ENCODE measurements at regions not wholly inside any gene's neighbourhood (a gene's known extent, or its start where the extent isn't known, plus 50 kb on each side); places are given as distances from the start of the nearest gene placed in this dataset.

DNA sequence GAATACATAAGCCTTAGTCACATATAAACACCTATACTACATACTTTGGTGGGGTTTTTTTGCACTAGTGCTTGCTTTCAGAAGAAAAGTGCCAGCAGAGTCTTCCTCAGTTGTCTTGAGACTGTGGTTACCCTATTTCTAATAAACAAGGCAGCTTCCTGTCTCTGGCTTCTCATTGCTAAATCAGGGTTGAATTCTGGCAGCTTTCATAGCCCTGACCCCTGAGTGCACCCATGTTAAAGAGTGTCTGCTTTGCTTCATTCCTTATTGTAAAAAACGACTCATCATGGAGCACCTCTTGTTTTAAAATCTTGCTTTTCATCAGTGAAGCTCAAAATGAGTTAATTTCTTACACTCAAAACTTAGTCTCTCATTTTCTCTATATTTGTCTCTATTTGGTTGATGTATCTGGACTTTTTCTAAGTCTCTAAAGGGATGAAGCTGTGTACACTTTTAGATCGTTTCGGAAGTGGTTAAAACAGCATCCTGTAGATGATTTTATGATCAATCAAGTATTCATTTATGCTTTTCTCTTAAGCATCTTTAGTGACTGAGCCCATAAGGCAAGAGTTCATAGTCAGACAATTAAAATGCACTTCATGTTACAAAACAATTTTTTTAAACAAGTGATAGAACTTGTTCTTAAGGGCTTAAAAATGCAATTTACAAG is 72.1 kb downstream of the KLF12 start:
- CTCF ChIA-PET: interaction anchor here (1.3 kb wide), 1 partner anchor 21 kb away, joined by 6 read pairs; no protein-coding TSS in a partner anchor
- H3K4me1 Mint-ChIP-seq: peaks cover 4% of the 10 kb centered on the region
- no peak for TF ChIP-seq ZNF219 (CRISPR knock-in tag; IDR thresholded peaks at IDR 0.05; ENCODE audit: borderline replicate concordance)
- TF ChIP-seq, protein P1, sequence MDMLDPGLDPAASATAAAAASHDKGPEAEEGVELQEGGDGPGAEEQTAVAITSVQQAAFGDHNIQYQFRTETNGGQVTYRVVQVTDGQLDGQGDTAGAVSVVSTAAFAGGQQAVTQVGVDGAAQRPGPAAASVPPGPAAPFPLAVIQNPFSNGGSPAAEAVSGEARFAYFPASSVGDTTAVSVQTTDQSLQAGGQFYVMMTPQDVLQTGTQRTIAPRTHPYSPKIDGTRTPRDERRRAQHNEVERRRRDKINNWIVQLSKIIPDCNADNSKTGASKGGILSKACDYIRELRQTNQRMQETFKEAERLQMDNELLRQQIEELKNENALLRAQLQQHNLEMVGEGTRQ (CRISPR knock-in tag; IDR thresholded peaks at IDR 0.05): no peak
- no peak for TF ChIP-seq ZNF396 (CRISPR knock-in tag; IDR thresholded peaks at IDR 0.05; ENCODE audit: borderline replicate concordance)
- TF ChIP-seq, protein P2, sequence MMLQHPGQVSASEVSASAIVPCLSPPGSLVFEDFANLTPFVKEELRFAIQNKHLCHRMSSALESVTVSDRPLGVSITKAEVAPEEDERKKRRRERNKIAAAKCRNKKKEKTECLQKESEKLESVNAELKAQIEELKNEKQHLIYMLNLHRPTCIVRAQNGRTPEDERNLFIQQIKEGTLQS (CRISPR knock-in tag; conservative IDR thresholded peaks at IDR 0.05): no peak
- TF ChIP-seq HMGA2 (CRISPR knock-in tag; IDR thresholded peaks at IDR 0.05): no peak
- TF ChIP-seq ATF1 (CRISPR knock-in tag; IDR thresholded peaks at IDR 0.05): no peak
- no peak for TF ChIP-seq FOXJ3 (CRISPR knock-in tag; IDR thresholded peaks at IDR 0.05; ENCODE audit: borderline replicate concordance)
- TF ChIP-seq NFE2L1 (CRISPR knock-in tag; IDR thresholded peaks at IDR 0.05): no peak
- no peak for TF ChIP-seq NR1H2 (CRISPR knock-in tag; IDR thresholded peaks at IDR 0.05)
- no peak for TF ChIP-seq NFYB (CRISPR knock-in tag; conservative IDR thresholded peaks at IDR 0.05; ENCODE audit: low read depth)
- no peak for TF ChIP-seq IRF2 (CRISPR knock-in tag; IDR thresholded peaks at IDR 0.05; ENCODE audit: borderline replicate concordance, low read depth)
- TF ChIP-seq, protein P3, sequence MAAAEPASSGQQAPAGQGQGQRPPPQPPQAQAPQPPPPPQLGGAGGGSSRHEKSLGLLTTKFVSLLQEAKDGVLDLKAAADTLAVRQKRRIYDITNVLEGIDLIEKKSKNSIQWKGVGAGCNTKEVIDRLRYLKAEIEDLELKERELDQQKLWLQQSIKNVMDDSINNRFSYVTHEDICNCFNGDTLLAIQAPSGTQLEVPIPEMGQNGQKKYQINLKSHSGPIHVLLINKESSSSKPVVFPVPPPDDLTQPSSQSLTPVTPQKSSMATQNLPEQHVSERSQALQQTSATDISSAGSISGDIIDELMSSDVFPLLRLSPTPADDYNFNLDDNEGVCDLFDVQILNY (CRISPR knock-in tag; IDR thresholded peaks at IDR 0.05): no peak

DNA sequence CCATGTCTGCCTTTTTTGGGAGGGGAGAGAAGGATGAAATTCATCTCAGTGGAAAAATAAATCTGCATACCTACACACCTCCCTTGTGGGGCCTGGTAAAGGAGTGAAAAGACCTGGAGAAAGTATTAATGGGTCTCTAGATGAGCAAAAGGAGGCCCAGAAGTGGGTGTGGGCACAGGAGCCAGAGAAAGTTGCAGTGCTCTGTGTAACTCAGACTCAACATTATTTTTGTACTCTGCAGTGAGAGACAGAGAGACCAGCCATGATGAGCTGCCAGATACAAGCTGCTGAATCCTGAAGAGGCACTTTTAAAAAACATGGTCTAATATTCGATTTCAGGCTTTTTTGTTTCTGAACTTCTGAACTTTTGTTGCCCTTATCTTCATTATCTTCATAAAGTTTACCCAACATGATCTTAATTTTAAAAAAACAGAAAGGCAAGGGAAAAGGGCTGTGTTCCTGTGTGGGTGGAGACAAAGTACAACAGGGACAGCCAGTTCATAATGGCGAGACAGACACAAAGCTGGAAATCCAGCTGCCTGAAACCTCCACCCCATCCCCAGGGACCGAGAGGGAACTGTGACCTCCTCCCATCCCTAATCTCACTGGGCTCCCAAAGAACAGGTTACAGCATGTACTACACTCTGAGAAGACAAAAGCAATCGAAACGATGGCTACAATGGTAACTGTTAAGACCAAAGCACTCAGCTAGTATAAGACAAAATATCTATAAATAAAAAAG is 77.2 kb downstream of the KLF12 start:
- H3K4me1 Mint-ChIP-seq: peaks cover 9% of the 10 kb centered on the region
- H3K27me3 Mint-ChIP-seq (ENCODE audit: low read depth): no peaks in the 10 kb centered on the region
- DNase-seq (ENCODE audit: low spot score) (no peak), ATAC-seq (peak; percentile 41)
- H3K27ac Mint-ChIP-seq: no peak overlapping the region
- H3K36me3 Mint-ChIP-seq: peaks cover 2% of the 10 kb centered on the region
- ChIA-PET CTCF (no interaction called here), POLR2A (interaction anchor here (1.0 kb wide), 1 partner anchor 16 kb away, joined by 3 read pairs; no protein-coding TSS in a partner anchor)
- H3K9me3 Mint-ChIP-seq: peaks cover 13% of the 10 kb centered on the region
- no peak overlapping the region for H3K4me3 Mint-ChIP-seq
- TF ChIP-seq, protein P4, sequence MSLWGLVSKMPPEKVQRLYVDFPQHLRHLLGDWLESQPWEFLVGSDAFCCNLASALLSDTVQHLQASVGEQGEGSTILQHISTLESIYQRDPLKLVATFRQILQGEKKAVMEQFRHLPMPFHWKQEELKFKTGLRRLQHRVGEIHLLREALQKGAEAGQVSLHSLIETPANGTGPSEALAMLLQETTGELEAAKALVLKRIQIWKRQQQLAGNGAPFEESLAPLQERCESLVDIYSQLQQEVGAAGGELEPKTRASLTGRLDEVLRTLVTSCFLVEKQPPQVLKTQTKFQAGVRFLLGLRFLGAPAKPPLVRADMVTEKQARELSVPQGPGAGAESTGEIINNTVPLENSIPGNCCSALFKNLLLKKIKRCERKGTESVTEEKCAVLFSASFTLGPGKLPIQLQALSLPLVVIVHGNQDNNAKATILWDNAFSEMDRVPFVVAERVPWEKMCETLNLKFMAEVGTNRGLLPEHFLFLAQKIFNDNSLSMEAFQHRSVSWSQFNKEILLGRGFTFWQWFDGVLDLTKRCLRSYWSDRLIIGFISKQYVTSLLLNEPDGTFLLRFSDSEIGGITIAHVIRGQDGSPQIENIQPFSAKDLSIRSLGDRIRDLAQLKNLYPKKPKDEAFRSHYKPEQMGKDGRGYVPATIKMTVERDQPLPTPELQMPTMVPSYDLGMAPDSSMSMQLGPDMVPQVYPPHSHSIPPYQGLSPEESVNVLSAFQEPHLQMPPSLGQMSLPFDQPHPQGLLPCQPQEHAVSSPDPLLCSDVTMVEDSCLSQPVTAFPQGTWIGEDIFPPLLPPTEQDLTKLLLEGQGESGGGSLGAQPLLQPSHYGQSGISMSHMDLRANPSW (CRISPR knock-in tag; conservative IDR thresholded peaks at IDR 0.05; ENCODE audit: low read depth): no peak
- TF ChIP-seq ZNF671 (CRISPR knock-in tag; IDR thresholded peaks at IDR 0.05) (no peak), SP1 (CRISPR knock-in tag; conservative IDR thresholded peaks at IDR 0.05) (no peak)
- TF ChIP-seq, protein P5, sequence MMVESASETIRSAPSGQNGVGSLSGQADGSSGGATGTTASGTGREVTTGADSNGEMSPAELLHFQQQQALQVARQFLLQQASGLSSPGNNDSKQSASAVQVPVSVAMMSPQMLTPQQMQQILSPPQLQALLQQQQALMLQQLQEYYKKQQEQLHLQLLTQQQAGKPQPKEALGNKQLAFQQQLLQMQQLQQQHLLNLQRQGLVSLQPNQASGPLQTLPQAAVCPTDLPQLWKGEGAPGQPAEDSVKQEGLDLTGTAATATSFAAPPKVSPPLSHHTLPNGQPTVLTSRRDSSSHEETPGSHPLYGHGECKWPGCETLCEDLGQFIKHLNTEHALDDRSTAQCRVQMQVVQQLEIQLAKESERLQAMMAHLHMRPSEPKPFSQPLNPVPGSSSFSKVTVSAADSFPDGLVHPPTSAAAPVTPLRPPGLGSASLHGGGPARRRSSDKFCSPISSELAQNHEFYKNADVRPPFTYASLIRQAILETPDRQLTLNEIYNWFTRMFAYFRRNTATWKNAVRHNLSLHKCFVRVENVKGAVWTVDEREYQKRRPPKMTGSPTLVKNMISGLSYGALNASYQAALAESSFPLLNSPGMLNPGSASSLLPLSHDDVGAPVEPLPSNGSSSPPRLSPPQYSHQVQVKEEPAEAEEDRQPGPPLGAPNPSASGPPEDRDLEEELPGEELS (CRISPR knock-in tag; IDR thresholded peaks at IDR 0.05): no peak
- TF ChIP-seq, protein P6, sequence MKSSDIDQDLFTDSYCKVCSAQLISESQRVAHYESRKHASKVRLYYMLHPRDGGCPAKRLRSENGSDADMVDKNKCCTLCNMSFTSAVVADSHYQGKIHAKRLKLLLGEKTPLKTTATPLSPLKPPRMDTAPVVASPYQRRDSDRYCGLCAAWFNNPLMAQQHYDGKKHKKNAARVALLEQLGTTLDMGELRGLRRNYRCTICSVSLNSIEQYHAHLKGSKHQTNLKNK (CRISPR knock-in tag; IDR thresholded peaks at IDR 0.05): no peak
- TF ChIP-seq, protein P7, sequence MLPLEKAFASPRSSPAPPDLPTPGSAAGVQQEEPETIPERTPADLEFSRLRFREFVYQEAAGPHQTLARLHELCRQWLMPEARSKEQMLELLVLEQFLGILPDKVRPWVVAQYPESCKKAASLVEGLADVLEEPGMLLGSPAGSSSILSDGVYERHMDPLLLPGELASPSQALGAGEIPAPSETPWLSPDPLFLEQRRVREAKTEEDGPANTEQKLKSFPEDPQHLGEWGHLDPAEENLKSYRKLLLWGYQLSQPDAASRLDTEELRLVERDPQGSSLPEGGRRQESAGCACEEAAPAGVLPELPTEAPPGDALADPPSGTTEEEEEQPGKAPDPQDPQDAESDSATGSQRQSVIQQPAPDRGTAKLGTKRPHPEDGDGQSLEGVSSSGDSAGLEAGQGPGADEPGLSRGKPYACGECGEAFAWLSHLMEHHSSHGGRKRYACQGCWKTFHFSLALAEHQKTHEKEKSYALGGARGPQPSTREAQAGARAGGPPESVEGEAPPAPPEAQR (CRISPR knock-in tag; IDR thresholded peaks at IDR 0.05): no peak
- TF ChIP-seq, protein P8, sequence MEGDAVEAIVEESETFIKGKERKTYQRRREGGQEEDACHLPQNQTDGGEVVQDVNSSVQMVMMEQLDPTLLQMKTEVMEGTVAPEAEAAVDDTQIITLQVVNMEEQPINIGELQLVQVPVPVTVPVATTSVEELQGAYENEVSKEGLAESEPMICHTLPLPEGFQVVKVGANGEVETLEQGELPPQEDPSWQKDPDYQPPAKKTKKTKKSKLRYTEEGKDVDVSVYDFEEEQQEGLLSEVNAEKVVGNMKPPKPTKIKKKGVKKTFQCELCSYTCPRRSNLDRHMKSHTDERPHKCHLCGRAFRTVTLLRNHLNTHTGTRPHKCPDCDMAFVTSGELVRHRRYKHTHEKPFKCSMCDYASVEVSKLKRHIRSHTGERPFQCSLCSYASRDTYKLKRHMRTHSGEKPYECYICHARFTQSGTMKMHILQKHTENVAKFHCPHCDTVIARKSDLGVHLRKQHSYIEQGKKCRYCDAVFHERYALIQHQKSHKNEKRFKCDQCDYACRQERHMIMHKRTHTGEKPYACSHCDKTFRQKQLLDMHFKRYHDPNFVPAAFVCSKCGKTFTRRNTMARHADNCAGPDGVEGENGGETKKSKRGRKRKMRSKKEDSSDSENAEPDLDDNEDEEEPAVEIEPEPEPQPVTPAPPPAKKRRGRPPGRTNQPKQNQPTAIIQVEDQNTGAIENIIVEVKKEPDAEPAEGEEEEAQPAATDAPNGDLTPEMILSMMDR (IDR thresholded peaks at IDR 0.05): no peak
- TF ChIP-seq, protein P9, sequence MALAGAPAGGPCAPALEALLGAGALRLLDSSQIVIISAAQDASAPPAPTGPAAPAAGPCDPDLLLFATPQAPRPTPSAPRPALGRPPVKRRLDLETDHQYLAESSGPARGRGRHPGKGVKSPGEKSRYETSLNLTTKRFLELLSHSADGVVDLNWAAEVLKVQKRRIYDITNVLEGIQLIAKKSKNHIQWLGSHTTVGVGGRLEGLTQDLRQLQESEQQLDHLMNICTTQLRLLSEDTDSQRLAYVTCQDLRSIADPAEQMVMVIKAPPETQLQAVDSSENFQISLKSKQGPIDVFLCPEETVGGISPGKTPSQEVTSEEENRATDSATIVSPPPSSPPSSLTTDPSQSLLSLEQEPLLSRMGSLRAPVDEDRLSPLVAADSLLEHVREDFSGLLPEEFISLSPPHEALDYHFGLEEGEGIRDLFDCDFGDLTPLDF (CRISPR knock-in tag; IDR thresholded peaks at IDR 0.05): no peak

More for the DNA sequence above, 72.1 kb downstream of the KLF12 start:
- POLR2A ChIA-PET: no interaction called here
- H3K27ac Mint-ChIP-seq: no peak overlapping the region
- peaks cover 13% of the 10 kb centered on the region for H3K9me3 Mint-ChIP-seq
- DNase-seq (ENCODE audit: low spot score): no peak
- peaks cover 2% of the 10 kb centered on the region for H3K36me3 Mint-ChIP-seq
- no peaks in the 10 kb centered on the region for H3K27me3 Mint-ChIP-seq (ENCODE audit: low read depth)
- no peak overlapping the region for H3K4me3 Mint-ChIP-seq
- no peak for ATAC-seq

Measured in WTC11 (cell line).